ENCODE measurements at regions not wholly inside any gene's neighbourhood (a gene's known extent, or its start where the extent isn't known, plus 50 kb on each side); places are given as distances from the start of the nearest gene placed in this dataset.

DNA sequence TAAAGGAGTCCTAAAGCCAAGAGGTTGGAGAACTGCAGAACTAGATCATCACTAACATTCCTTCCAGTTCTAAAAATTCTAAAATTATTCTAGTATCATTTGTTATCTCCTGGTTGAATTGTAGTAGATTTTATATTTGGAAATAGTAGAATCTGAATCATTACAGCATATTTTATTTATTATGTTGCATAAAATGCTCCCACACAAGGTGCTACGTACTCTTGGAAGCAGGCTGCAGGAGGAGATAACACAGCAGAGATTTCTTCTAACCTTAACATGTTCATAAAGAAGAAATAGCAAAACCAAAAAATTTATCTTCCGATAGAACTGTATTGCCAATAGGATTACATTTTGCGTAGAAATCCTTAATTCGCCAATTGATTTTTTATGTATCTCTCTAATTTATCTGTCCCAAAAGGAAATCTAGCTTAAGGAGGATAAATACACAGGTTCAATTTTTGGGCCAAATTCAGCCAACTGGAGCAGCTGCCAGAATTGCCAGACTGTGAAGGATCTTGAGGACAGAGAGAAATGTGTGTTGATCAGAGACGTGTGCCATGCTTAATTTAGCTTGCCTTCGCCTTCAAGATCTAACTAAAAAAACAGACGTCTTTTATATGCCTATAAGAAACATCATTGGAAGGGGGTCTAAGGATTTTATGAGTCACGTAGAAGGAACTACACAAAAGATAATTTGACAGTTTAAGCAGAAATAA, 134.4 kb upstream of the MITF start:
- Histone ChIP-seq H3K9me3 (peaks cover 0 to 9% (median 4%) of the 10 kb centered on the region in 4 donors), H3K27me3 (no peaks in the 10 kb centered on the region), H3K36me3 (no peaks in the 10 kb centered on the region), H3K27ac (no peak overlapping the region), H3K4me3 (no peak overlapping the region), H3K4me1 (no peaks in the 10 kb centered on the region)
- intact Hi-C loops (cut with DNase I; ENCODE audit: low total_unique reads) = no loop called here
- no peak for TF ChIP-seq POLR2AphosphoS5 (IDR thresholded peaks at IDR 0.05)
- TF ChIP-seq, protein P1, sequence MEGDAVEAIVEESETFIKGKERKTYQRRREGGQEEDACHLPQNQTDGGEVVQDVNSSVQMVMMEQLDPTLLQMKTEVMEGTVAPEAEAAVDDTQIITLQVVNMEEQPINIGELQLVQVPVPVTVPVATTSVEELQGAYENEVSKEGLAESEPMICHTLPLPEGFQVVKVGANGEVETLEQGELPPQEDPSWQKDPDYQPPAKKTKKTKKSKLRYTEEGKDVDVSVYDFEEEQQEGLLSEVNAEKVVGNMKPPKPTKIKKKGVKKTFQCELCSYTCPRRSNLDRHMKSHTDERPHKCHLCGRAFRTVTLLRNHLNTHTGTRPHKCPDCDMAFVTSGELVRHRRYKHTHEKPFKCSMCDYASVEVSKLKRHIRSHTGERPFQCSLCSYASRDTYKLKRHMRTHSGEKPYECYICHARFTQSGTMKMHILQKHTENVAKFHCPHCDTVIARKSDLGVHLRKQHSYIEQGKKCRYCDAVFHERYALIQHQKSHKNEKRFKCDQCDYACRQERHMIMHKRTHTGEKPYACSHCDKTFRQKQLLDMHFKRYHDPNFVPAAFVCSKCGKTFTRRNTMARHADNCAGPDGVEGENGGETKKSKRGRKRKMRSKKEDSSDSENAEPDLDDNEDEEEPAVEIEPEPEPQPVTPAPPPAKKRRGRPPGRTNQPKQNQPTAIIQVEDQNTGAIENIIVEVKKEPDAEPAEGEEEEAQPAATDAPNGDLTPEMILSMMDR (IDR thresholded peaks at IDR 0.05) = no peak
- TF ChIP-seq POLR2A (IDR thresholded peaks at IDR 0.05) = no peak
- no peak for TF ChIP-seq EP300 (IDR thresholded peaks at IDR 0.05)
- WGBS, 5 donors = 82 to 91% (median 86%) methylated on average over 8 of the region's 8 CpGs
- no peak for DNase-seq

- Histone ChIP-seq H3K4me1 (no peaks in the 10 kb centered on the region), H3K4me3 (no peak overlapping the region), H3K36me3 (no peaks in the 10 kb centered on the region), H3K27ac (no peak overlapping the region), H3K27me3 (no peaks in the 10 kb centered on the region), H3K9me3 (peaks cover 0 to 7% (median 2%) of the 10 kb centered on the region in 4 donors)
- 86 to 93% (median 89%) methylated on average over 4 of the region's 4 CpGs for WGBS, 5 donors
- no peak for DNase-seq
- TF ChIP-seq POLR2A (IDR thresholded peaks at IDR 0.05) (no peak), EP300 (IDR thresholded peaks at IDR 0.05) (no peak)
- TF ChIP-seq, protein P1 (IDR thresholded peaks at IDR 0.05) = no peak
- intact Hi-C loops (cut with DNase I; ENCODE audit: low total_unique reads) = no loop called here
Measured at GRCh38 chr3:69602112-69602511, 137.2 kb upstream of the MITF start.

DNA sequence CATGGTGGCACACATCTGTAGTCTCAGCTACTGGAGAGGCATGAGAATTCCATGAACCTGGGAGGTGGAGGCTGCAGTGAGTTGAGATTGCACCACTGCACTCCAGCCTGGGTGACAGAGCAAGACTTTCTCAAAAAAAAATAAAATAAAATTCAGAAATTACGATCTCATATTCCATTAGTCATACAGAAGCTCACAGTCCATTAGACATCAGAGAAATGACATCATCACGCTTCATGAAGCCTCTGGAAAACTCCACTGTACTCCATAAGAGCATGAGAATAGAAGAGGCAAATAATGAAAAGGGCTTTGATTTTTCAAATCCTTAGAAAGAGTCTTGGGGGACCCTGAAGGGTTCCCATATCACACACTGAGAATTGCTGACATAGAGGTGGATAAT, 145.0 kb upstream of the MITF start:
- Histone ChIP-seq H3K36me3 (no peaks in the 10 kb centered on the region), H3K4me1 (no peaks in the 10 kb centered on the region), H3K9me3 (no peaks in the 10 kb centered on the region), H3K4me3 (no peak overlapping the region), H3K27ac (no peak overlapping the region), H3K27me3 (no peaks in the 10 kb centered on the region)
- WGBS, 5 donors = 86 to 91% (median 90%) methylated on average over 2 of the region's 2 CpGs
- DNase-seq = no peak
- TF ChIP-seq POLR2A (IDR thresholded peaks at IDR 0.05) (no peak), EP300 (IDR thresholded peaks at IDR 0.05) (no peak), POLR2AphosphoS5 (IDR thresholded peaks at IDR 0.05) (no peak)
- TF ChIP-seq, protein P1 (IDR thresholded peaks at IDR 0.05) = no peak
- intact Hi-C loops (cut with DNase I; ENCODE audit: low total_unique reads) = no loop called here

DNA sequence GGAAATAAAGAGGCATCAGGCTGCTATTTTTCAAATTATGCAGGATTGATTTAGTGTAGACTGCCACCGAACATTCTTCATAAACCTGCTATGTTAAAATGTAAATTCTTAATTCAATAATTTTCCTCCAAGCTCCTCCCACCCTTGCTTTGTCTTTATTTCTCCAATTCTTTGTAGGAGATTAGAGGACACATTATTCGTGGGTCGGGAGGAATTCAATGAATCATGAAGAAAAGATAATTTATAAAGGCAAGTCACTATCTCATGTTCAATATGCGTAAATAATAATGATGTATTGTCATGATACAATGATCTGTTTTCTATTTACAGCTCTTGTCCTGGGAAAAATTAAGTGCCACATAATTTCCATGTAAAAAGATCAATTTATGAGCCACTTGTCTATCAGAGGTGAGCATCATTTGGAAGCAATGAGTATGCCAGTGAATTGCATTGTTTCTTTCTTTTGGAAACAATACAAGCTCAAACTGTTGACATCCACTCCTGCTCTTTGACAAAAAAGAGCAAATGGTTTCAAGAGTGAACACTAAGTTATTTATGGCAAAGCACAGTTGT, 148.0 kb upstream of the MITF start:
- H3K27me3 ChIP-seq = no peaks in the 10 kb centered on the region
- H3K9me3 ChIP-seq = peaks cover 12 to 18% (median 16%) of the 10 kb centered on the region in 4 donors
- H3K36me3 ChIP-seq = no peaks in the 10 kb centered on the region
- no peak overlapping the region for H3K4me3 ChIP-seq
- no peak overlapping the region for H3K27ac ChIP-seq
- no peak for DNase-seq
- H3K4me1 ChIP-seq = no peaks in the 10 kb centered on the region
- 68 to 80% (median 76%) methylated on average over 4 of the region's 4 CpGs for WGBS, 5 donors
- intact Hi-C loops (cut with DNase I; ENCODE audit: low total_unique reads) = no loop called here
- no peak for TF ChIP-seq POLR2A (IDR thresholded peaks at IDR 0.05)
- TF ChIP-seq, protein P1 (IDR thresholded peaks at IDR 0.05) = no peak
- TF ChIP-seq EP300 (IDR thresholded peaks at IDR 0.05) = no peak
- no peak for TF ChIP-seq POLR2AphosphoS5 (IDR thresholded peaks at IDR 0.05)

Measured in stomach (tissue), 8 donors.